Liver (tissue), 8 donors: ENCODE measurements at regions not wholly inside any gene's neighbourhood (a gene's known extent, or its start where the extent isn't known, plus 50 kb on each side); places are given as distances from the start of the nearest gene placed in this dataset.

Source experiments
- DNase-seq: peaks from one replicate; pipeline ENCODE4 v3.0.0-alpha.2; 2017; ENCODE audit warnings: low spot score
- H3K27ac ChIP-seq, 2 donors: one replicate each; pipeline ENCODE4 v1.7.0; 2013; ENCODE audit warnings: inconsistent platforms in 2 of 2, low read length in 2 of 2, control low read depth in 1 of 2, low read depth in 1 of 2, mild to moderate bottlenecking in 1 of 2
- H3K27me3 ChIP-seq, 4 donors: one replicate each; pipeline versions ENCODE4 v1.6.1 to v1.7.0; 2013; ENCODE audit warnings: low read length in 3 of 4, inconsistent platforms in 1 of 4, mild to moderate bottlenecking in 1 of 4, moderate library complexity in 1 of 4; ENCODE audit not compliant: control insufficient read depth in 4 of 4, insufficient read depth in 4 of 4
- H3K36me3 ChIP-seq, 4 donors: one replicate each; pipeline versions ENCODE4 v1.6.1 to v1.7.0; 2013; ENCODE audit warnings: low read length in 3 of 4, mild to moderate bottlenecking in 3 of 4, low read depth in 1 of 4, moderate library complexity in 1 of 4; ENCODE audit not compliant: control insufficient read depth in 4 of 4, insufficient read depth in 3 of 4
- H3K4me1 ChIP-seq, 4 donors: one replicate each; pipeline versions ENCODE4 v1.6.1 to v1.7.0; 2013; ENCODE audit warnings: low read length in 3 of 4, mild to moderate bottlenecking in 3 of 4, moderate library complexity in 1 of 4; ENCODE audit not compliant: control insufficient read depth in 4 of 4, insufficient read depth in 4 of 4
- H3K4me3 ChIP-seq, 3 donors: one replicate each; pipeline versions ENCODE4 v1.6.1 to v1.7.0; 2013; ENCODE audit warnings: low read length in 3 of 3, control low read depth in 1 of 3, low read depth in 1 of 3, mild to moderate bottlenecking in 1 of 3
- H3K9ac ChIP-seq, 2 donors: one replicate each; pipeline ENCODE4 v1.7.0; 2013; ENCODE audit warnings: low read length in 2 of 2, mild to moderate bottlenecking in 2 of 2, moderate library complexity in 2 of 2, control low read depth in 1 of 2, low read depth in 1 of 2
- H3K9me3 ChIP-seq, 4 donors: one replicate each; pipeline versions ENCODE4 v1.6.1 to v1.7.0; 2013; ENCODE audit warnings: low read length in 3 of 4; ENCODE audit not compliant: control insufficient read depth in 4 of 4
- CTCF ChIP-seq: fragments of 150-350 bp; IDR thresholded peaks from 2 replicates; pipeline ENCODE4 v1.5.1; 2017; ENCODE audit warnings: improper control_type of control experiment, low read depth, low read length; ENCODE audit not compliant: missing input control
- EGR1 ChIP-seq, 2 donors: IDR thresholded peaks; 2 replicates each; pipeline ENCODE4 v1.6.1; 2016 to 2018; ENCODE audit warnings: antibody characterized with exemption in 2 of 2, low read depth in 2 of 2
- FOXA1 ChIP-seq: IDR thresholded peaks from 2 replicates; pipeline ENCODE4 v1.6.1; 2016; ENCODE audit warnings: antibody characterized with exemption
- FOXA2 ChIP-seq: IDR thresholded peaks from 2 replicates; pipeline ENCODE4 v1.6.1; 2016; ENCODE audit warnings: antibody characterized with exemption
- GABPA ChIP-seq, 2 donors: IDR thresholded peaks in 1 of 2; conservative IDR thresholded peaks in 1 of 2; 2 replicates each; pipeline ENCODE4 v1.6.1; 2016; ENCODE audit warnings: antibody characterized with exemption in 2 of 2, mild to moderate bottlenecking in 1 of 2, moderate library complexity in 1 of 2
- HNF4A ChIP-seq, 2 donors: conservative IDR thresholded peaks; 2 replicates each; pipeline ENCODE4 v1.6.1; 2016; ENCODE audit warnings: antibody characterized with exemption in 2 of 2, mild to moderate bottlenecking in 2 of 2
- HNF4G ChIP-seq: IDR thresholded peaks from 2 replicates; pipeline ENCODE4 v1.6.1; 2016; ENCODE audit warnings: antibody characterized with exemption
- MAX ChIP-seq: IDR thresholded peaks from 2 replicates; pipeline ENCODE4 v1.6.1; 2016; ENCODE audit warnings: antibody characterized with exemption
- NR2F2 ChIP-seq: IDR thresholded peaks from 2 replicates; pipeline ENCODE4 v1.6.1; 2016; ENCODE audit warnings: antibody characterized with exemption
- REST ChIP-seq: IDR thresholded peaks from 2 replicates; pipeline ENCODE4 v1.6.1; 2016; ENCODE audit warnings: antibody characterized with exemption, mild to moderate bottlenecking
- SP1 ChIP-seq: IDR thresholded peaks from 2 replicates; pipeline ENCODE4 v1.6.1; 2018; ENCODE audit warnings: antibody characterized with exemption, mild to moderate bottlenecking
- TAF1 ChIP-seq: conservative IDR thresholded peaks from 2 replicates; pipeline ENCODE4 v1.6.1; 2016; ENCODE audit warnings: antibody characterized with exemption, mild to moderate bottlenecking
- YY1 ChIP-seq: IDR thresholded peaks from 2 replicates; pipeline ENCODE4 v1.6.1; 2016; ENCODE audit warnings: antibody characterized with exemption, mild to moderate bottlenecking
- ZBTB33 ChIP-seq: IDR thresholded peaks from 2 replicates; pipeline ENCODE4 v1.6.1; 2016; ENCODE audit warnings: antibody characterized with exemption
- WGBS: extraction: QIAGEN DNeasy Blood & Tissue Kit; methylation state at CpG from one replicate; pipeline ENCODE4 v1.1.7; 2013; 5-methylcytosine and 5-hydroxymethylcytosine counted together
- donor health status: healthy.
- donor health status: healthy.
- donor health status: healthy.
- donor health status: healthy.
- donor health status: healthy.

- DNase-seq = no peak
- Histone ChIP-seq H3K4me3 (no peak overlapping the region), H3K36me3 (no peaks in the 10 kb centered on the region), H3K4me1 (no peaks in the 10 kb centered on the region), H3K27me3 (peaks cover 0 to 4% (median 0%) of the 10 kb centered on the region in 4 donors), H3K9me3 (peaks cover 0 to 3% (median 0%) of the 10 kb centered on the region in 4 donors), H3K9ac (no peak overlapping the region), H3K27ac (no peak overlapping the region)
- TF ChIP-seq SP1 (no peak), ZBTB33 (no peak)
- 67% methylated on average over 4 of the region's 4 CpGs for WGBS
Measured at GRCh38 chr12:128178565-128178964, 88.4 kb upstream of the TMEM132C start.

- Histone ChIP-seq H3K9me3 (peaks cover 0 to 3% (median 0%) of the 10 kb centered on the region in 4 donors), H3K27me3 (peaks cover 0 to 4% (median 0%) of the 10 kb centered on the region in 4 donors), H3K4me3 (no peak overlapping the region), H3K27ac (no peak overlapping the region), H3K36me3 (no peaks in the 10 kb centered on the region), H3K4me1 (no peaks in the 10 kb centered on the region), H3K9ac (no peak overlapping the region)
- no peak for DNase-seq
- TF ChIP-seq HNF4A (conservative IDR thresholded peaks at IDR 0.05) = no peak
- no peak for TF ChIP-seq FOXA2
- no peak for TF ChIP-seq REST
- no peak for TF ChIP-seq YY1
- no peak for TF ChIP-seq EGR1 (IDR thresholded peaks at IDR 0.05; ENCODE audit: low read depth in 2 of 2)
- TF ChIP-seq MAX = no peak
- no peak for TF ChIP-seq GABPA (IDR thresholded peaks at IDR 0.05 in 1 of 2, conservative IDR thresholded peaks at IDR 0.05 in 1 of 2)
- TF ChIP-seq TAF1 = no peak
- TF ChIP-seq SP1 = no peak
- no peak for TF ChIP-seq HNF4G
- no peak for TF ChIP-seq CTCF
- no peak for TF ChIP-seq NR2F2
- TF ChIP-seq FOXA1 = no peak
- WGBS = 64% methylated on average over 3 of the region's 3 CpGs
Measured at GRCh38 chr12:128178966-128179365, 88.0 kb upstream of the TMEM132C start.
